ENCODE measurements at regions not wholly inside any gene's neighbourhood (a gene's known extent, or its start where the extent isn't known, plus 50 kb on each side); places are given as distances from the start of the nearest gene placed in this dataset.

GRCh38 chr6:8991844-8992243 is 556.5 kb upstream of the SLC35B3 start:
- 100% methylated on average over 1 of the region's 3 CpGs for WGBS (ENCODE audit: insufficient coverage)
- no peak overlapping the region for H3K9ac ChIP-seq (ENCODE audit: insufficient read depth, low read length, poor library complexity, severe bottlenecking)
- H3K36me3 ChIP-seq (replicated peaks in 1 of 2; ENCODE audit: control insufficient read depth in 1 of 2, insufficient read depth in 2 of 2, low read length in 2 of 2): no peaks in the 10 kb centered on the region
- H3K4me2 ChIP-seq (replicated peaks; ENCODE audit: extremely low read depth, low read length, poor library complexity, severe bottlenecking): no peak overlapping the region
- no peak overlapping the region for H3K27ac ChIP-seq (ENCODE audit: low read depth in 1 of 2, low read length in 2 of 2)
- H3K4me1 ChIP-seq (ENCODE audit: control insufficient read depth in 1 of 2, insufficient read depth in 2 of 2, low read length in 2 of 2): no peaks in the 10 kb centered on the region
- no peak overlapping the region for H2AFZ ChIP-seq (ENCODE audit: insufficient read depth, low read depth, low read length, poor library complexity, severe bottlenecking)
- Mint-ChIP-seq H3K9me3 (no peaks in the 10 kb centered on the region), H3K4me3 (no peak overlapping the region), H3K36me3 (no peaks in the 10 kb centered on the region), H3K27me3 (ENCODE audit: low read depth in 3 of 3) (peaks cover 6 to 7% (median 7%) of the 10 kb centered on the region in 3 donors), H3K4me1 (no peaks in the 10 kb centered on the region), H3K27ac (no peak overlapping the region)
- H3K4me3 ChIP-seq (replicated peaks in 1 of 3; ENCODE audit: low read depth in 2 of 3, low read length in 3 of 3): no peak overlapping the region
- intact Hi-C loops (cut with micrococcal nuclease): no loop called here
- no peaks in the 10 kb centered on the region for H4K20me1 ChIP-seq (ENCODE audit: insufficient read depth, low read length)
- H3K27me3 ChIP-seq (ENCODE audit: control insufficient read depth in 2 of 2, insufficient read depth in 2 of 2, low read length in 2 of 2): peaks cover 0 to 3% of the 10 kb centered on the region in 2 donors
- H3K79me2 ChIP-seq (ENCODE audit: insufficient read depth, low read length): no peaks in the 10 kb centered on the region
- no peak for DNase-seq
- H3K9me3 ChIP-seq (replicated peaks in 1 of 2; ENCODE audit: control insufficient read depth in 1 of 2, insufficient read depth in 1 of 2, low read length in 2 of 2): no peaks in the 10 kb centered on the region
- no peak for TF ChIP-seq CTCF (IDR thresholded peaks at IDR 0.05)

GRCh38 chr6:8990075-8990474 is 554.7 kb upstream of the SLC35B3 start:
- no CpG with 5 or more reads among the region's 2 CpGs for WGBS (ENCODE audit: insufficient coverage)
- Histone ChIP-seq H3K4me3 (replicated peaks in 1 of 3; ENCODE audit: low read depth in 2 of 3, low read length in 3 of 3) (no peak overlapping the region), H3K4me2 (replicated peaks; ENCODE audit: extremely low read depth, low read length, poor library complexity, severe bottlenecking) (no peak overlapping the region), H3K27me3 (ENCODE audit: control insufficient read depth in 2 of 2, insufficient read depth in 2 of 2, low read length in 2 of 2) (no peaks in the 10 kb centered on the region), H4K20me1 (ENCODE audit: insufficient read depth, low read length) (no peaks in the 10 kb centered on the region), H3K9me3 (replicated peaks in 1 of 2; ENCODE audit: control insufficient read depth in 1 of 2, insufficient read depth in 1 of 2, low read length in 2 of 2) (no peaks in the 10 kb centered on the region), H3K79me2 (ENCODE audit: insufficient read depth, low read length) (no peaks in the 10 kb centered on the region), H3K4me1 (ENCODE audit: control insufficient read depth in 1 of 2, insufficient read depth in 2 of 2, low read length in 2 of 2) (no peaks in the 10 kb centered on the region), H3K27ac (ENCODE audit: low read depth in 1 of 2, low read length in 2 of 2) (no peak overlapping the region), H3K36me3 (replicated peaks in 1 of 2; ENCODE audit: control insufficient read depth in 1 of 2, insufficient read depth in 2 of 2, low read length in 2 of 2) (no peaks in the 10 kb centered on the region), H3K9ac (ENCODE audit: insufficient read depth, low read length, poor library complexity, severe bottlenecking) (no peak overlapping the region), H2AFZ (ENCODE audit: insufficient read depth, low read depth, low read length, poor library complexity, severe bottlenecking) (no peak overlapping the region)
- Mint-ChIP-seq H3K36me3 (no peaks in the 10 kb centered on the region), H3K27me3 (ENCODE audit: low read depth in 3 of 3) (peaks cover 4 to 9% (median 7%) of the 10 kb centered on the region in 3 donors), H3K27ac (no peak overlapping the region), H3K4me3 (no peak overlapping the region), H3K9me3 (no peaks in the 10 kb centered on the region), H3K4me1 (no peaks in the 10 kb centered on the region)
- TF ChIP-seq CTCF (IDR thresholded peaks at IDR 0.05): no peak
- no peak for DNase-seq
- intact Hi-C loops (cut with micrococcal nuclease): no loop called here
